ENCODE measurements at regions not wholly inside any gene's neighbourhood (a gene's known extent, or its start where the extent isn't known, plus 50 kb on each side); places are given as distances from the start of the nearest gene placed in this dataset.

DNA sequence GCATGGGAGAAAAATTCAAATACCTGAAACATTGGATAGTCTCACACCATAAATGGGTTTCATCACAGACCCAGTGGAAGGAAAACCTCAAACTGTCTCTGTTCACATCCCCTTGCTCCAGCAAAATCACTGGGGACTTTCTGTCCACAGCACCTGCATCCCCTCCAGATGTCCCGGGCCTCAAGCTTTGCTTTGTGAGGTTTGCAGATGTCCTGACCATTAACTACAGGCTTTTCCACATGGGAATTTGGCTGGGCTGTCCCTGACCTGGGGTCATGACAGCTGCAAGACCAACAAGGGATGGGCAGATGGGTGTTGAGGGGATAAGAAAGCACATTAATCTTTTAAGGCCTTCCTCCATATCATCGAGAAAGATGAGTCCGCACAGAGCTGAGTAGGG is 427.9 kb downstream of the TXNL1 start:
- DNase-seq = no peak

GRCh38 chr18:56207989-56208388 is 430.4 kb downstream of the TXNL1 start:
- no peak for DNase-seq

GRCh38 chr18:56204052-56204451 is 434.3 kb downstream of the TXNL1 start:
- no peak for DNase-seq

- DNase-seq = no peak
Observed at GRCh38 chr18:56202678-56203077, 435.7 kb downstream of the TXNL1 start.

DNA sequence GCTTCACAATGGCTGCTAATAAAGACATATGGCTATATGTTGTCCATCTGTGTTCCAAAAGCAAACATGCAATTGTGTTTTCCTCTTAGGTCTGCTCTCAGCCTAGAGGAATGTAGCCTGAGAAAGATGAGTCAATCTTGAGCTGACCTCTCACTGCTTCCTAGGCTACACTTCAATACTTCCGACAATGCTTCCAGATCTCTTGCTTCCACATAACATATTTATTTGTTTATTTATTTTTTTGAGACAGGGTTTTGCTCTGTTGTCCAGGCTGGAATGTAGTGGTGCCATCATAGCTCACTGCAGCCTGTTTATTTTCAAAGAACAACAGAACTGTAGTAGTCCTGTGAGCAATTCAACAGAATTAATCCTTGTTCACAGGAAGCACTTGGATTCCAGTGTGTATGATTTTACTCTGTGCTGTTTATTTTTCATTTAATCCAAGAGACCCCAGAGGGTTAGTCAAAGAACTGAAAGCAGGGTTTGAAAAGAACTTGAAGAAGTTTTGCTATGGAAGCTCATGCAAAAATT is 437.9 kb downstream of the TXNL1 start:
- peak; percentile 70 for DNase-seq

DNA sequence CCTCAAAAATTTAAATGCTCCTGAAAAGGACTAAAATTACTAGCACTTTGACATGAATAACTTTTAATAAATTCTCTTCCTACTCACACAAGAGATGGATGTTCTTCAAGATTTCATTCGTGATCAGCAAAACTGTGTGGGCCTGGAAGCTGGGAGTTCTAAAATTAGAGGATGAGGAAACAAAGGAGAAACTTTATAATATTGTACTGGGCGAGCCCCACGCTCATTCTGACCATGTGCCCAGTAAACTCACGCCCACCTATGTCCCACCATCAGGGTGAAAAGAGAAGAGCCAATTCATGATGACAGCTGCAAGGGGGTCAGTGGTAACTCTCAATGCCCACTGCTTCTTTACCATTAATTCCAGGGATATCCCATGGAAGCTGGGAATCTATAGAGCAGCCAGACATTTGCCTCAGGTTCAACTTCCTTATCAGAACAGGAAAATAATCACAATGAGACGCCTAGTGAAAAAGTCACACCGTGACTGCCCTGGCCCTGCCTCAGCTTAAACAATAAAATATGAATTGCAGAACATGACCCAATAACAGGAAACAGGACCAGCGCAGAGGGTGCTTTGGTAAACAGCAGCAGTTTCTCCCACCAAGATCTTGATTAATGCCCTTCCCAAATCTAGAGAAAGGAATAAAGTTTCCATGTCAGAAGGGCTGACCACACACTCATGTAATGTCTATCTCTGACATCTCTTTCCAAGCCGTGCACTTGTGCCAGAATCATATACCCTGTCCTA is 438.6 kb downstream of the TXNL1 start:
- DNase-seq = no peak

DNA sequence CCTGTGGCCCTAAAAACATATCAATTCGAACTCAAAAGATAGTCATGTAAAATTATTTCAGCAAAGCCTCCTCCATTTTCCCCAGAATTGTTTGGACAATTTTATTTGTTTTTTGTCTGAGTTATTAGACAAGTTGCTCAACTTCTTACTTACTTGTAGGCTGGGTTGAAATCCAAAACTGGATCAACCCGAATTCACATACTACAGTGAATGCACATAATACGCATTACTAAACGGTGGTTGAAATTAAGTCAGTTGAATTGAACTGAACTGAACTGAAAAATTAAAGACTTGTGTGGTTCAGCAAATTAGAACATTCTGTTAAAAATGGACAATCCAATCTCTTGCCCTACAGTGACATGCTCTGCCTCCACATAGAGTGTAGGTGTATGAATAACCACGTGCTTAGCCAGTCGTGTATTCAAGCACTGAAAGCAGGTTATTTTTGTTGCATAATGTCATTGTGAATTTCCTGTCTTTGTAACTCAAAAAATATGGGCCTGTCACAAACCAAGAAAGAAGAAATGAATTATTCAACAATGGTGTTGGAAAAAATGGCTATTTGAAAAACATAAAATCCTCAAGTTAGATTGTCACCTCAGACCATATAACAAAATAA is 441.0 kb downstream of the TXNL1 start:
- no peak for DNase-seq

- DNase-seq = peak; percentile 36
Observed at GRCh38 chr18:56196495-56197225, 441.7 kb downstream of the TXNL1 start.

GRCh38 chr18:56191334-56191733 is 447.1 kb downstream of the TXNL1 start:
- no peak for DNase-seq

GRCh38 chr18:56189615-56190014 is 448.8 kb downstream of the TXNL1 start:
- no peak for DNase-seq

GRCh38 chr18:56188529-56189275 is 449.7 kb downstream of the TXNL1 start:
- no peak for DNase-seq

DNA sequence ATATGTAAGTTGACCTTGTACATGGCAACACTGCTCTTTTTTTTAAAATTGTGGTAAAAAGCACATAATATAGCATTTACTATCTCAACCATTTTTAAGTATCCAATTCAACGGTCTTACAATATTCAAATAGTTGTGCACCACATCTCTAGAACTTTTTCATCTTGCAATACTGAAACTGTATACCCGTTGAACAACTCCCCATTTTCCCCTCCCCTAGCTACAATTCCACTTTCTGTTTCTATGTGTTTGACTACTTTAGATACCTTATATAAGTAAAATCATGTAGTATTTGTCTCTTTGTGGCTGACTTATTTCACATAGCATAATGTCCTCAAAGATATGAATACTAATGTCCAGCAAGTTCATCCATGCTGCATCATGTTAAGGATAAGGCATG is 452.1 kb downstream of the TXNL1 start:
- DNase-seq = no peak

GRCh38 chr18:56185126-56185525 is 453.3 kb downstream of the TXNL1 start:
- no peak for DNase-seq

DNA sequence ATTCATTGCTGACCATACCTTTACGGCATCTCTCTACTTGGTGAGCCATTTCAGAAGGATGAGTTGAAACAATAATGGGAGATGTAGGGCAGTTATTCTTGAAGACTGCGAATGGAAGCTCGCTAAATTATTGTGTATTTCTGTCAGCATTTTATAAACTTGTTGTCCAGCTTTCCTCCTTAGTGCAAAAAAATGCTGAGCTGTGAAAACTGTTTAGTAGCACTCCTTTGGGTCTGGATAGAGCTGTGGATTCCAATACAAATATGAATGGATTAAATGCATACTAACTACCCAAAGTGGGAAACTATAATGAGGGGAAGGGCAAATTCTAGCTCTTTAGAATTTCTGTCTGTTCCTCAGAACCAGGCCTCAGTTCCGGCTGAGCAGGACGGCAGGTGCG is 461.6 kb downstream of the TXNL1 start:
- no peak for DNase-seq

- no peak for DNase-seq
Observed at GRCh38 chr18:56175330-56176001, 462.9 kb downstream of the TXNL1 start.

DNA sequence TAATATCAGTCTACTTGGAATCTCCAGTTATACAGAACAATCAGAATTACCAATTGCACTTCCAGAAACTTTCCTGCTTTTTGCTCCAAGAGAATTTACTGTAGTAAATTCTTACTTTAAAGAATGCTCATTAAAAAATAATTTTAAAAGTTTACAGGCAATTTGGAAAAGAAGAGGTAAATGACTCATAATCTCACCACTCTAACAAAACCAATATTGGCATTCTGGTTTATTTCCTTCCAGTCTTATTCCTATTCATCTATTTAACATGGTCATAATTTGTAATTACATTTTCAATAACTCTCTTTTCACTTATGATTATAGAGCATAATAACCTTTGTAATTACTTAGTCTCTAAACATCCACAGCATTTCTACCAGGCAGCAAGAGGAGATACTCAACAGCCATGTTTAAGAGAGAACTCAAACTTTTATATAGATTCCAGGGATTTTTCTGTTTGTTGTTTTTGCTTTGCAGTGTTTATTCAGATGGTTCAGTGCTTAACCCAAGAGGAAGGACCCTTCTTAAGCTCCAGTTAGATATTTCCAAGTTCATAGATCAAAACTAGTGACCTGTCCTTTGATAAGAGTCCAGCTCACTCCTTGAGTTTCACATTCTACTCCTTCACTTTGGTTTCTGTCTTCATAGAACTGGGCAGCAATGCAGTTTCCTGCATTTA is 464.7 kb downstream of the TXNL1 start:
- DNase-seq = no peak

DNA sequence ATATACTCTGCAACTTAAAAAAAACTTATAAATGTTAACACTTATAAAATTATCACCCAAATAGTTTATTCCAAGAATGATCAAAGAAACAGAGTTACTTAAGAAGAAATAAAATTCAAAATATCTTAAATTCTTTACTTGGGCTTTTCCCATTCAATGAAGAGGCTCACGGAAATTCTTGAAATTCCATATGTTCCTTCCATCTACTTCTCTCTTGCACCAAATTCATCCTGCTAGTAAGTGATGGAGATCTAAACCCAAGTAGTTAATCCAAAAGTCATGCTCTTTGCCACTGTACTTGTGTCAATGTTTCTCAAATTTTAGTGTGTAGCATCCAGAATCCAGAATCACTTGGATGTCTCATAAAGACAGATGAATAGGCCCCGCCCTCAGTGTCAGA is 465.9 kb downstream of the TXNL1 start:
- no peak for DNase-seq

- DNase-seq = no peak
Observed at GRCh38 chr18:56171848-56172247, 466.5 kb downstream of the TXNL1 start.

- DNase-seq = peak; percentile 92
Observed at GRCh38 chr18:56168049-56168781, 470.2 kb downstream of the TXNL1 start.

DNA sequence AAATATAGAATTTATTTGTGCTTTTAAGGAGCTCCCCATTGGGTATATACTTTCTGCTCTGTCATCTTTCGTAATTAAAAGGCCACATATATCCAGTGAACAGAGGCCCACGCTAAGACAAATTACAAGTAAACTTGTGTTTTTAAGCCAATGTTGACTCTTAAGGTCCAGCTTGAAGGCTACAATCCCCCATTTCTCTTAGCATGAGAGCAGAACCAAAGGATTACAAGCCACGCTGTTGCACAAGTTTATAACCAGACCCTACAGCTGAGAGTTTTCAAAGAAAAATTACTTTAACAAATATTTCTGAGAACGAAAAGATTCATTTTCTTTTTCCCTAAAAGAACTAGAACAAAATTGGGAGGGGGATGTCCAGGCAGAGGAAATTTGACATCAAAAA is 471.0 kb downstream of the TXNL1 start:
- no peak for DNase-seq

DNA sequence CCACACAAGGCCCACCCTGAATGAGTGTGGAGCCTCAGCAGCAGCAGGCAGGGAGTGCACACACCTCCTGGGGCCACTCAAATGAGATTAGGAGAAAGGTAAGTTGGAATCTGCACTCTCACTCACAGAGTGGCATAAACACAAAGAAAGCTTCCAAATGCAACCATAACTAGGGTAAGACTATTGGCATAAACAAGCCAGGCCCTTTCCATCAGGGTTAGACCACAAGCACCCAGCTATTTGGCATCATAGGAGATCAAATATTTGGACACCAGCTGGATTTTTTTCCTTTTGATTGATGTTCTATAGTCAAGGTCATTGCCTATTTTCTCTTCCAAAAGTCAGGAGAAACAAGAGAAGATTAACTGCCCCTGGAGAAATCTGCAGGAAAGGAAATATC is 471.5 kb downstream of the TXNL1 start:
- peak; percentile 42 for DNase-seq

Data from fibroblast of upper back skin (primary cell).